ENCODE measurements at regions not wholly inside any gene's neighbourhood (a gene's known extent, or its start where the extent isn't known, plus 50 kb on each side); places are given as distances from the start of the nearest gene placed in this dataset.
"Not testable (repeated sequence)": the region's sequence is repeated elsewhere in the genome, so short reads cannot be mapped to it uniquely, and the experiment has no call there.

- no peak for DNase-seq
- peaks cover 19% of the 10 kb centered on the region for H3K4me1 Mint-ChIP-seq
Observed at GRCh38 chr1:112855152-112855828, 100.7 kb downstream of the SLC16A1 start.

GRCh38 chr1:112854368-112854984 lies 101.5 kb downstream of the SLC16A1 start:
- H4K20me1 ChIP-seq (ENCODE audit: insufficient read depth, low read length); H3K36me3 Mint-ChIP-seq; DNase-seq; H3K9me3 ChIP-seq (replicated peaks in 1 of 2; ENCODE audit: control insufficient read depth in 1 of 2, insufficient read depth in 1 of 2, low read length in 2 of 2); H3K79me2 ChIP-seq (ENCODE audit: insufficient read depth, low read length); H3K27ac Mint-ChIP-seq; H3K36me3 ChIP-seq (replicated peaks in 1 of 2; ENCODE audit: control insufficient read depth in 1 of 2, insufficient read depth in 2 of 2, low read length in 2 of 2); intact Hi-C loops (cut with micrococcal nuclease); H3K27ac ChIP-seq (ENCODE audit: low read depth in 1 of 2, low read length in 2 of 2): not testable (repeated sequence)
- Histone ChIP-seq H3K9ac (ENCODE audit: insufficient read depth, low read length, poor library complexity, severe bottlenecking) (peak overlapping the region; percentile 43), H3K4me3 (replicated peaks in 1 of 3; ENCODE audit: low read depth in 2 of 3, low read length in 3 of 3) (peak overlapping the region in 2 of 3 experiments; percentile 21 to 67), H3K4me2 (replicated peaks; ENCODE audit: extremely low read depth, low read length, poor library complexity, severe bottlenecking) (peak overlapping the region; percentile 76), H2AFZ (ENCODE audit: insufficient read depth, low read depth, low read length, poor library complexity, severe bottlenecking) (peak overlapping the region; percentile 75), H3K4me1 (ENCODE audit: control insufficient read depth in 1 of 2, insufficient read depth in 2 of 2, low read length in 2 of 2) (peaks cover 15 to 22% of the 10 kb centered on the region in 2 donors), H3K27me3 (ENCODE audit: control insufficient read depth in 2 of 2, insufficient read depth in 2 of 2, low read length in 2 of 2) (peaks cover 4 to 34% of the 10 kb centered on the region in 2 donors)
- 82% methylated on average over 22 of the region's 45 CpGs for WGBS (ENCODE audit: insufficient coverage)
- Mint-ChIP-seq H3K4me3 (peak overlapping the region; percentile 57 to 77), H3K9me3 (peaks cover 2 to 14% (median 5%) of the 10 kb centered on the region in 7 donors), H3K4me1 (peaks cover 27% of the 10 kb centered on the region), H3K27me3 (ENCODE audit: low read depth in 3 of 3) (peaks cover 47 to 49% (median 49%) of the 10 kb centered on the region in 3 donors)

More at GRCh38 chr1:112855152-112855828, 100.7 kb downstream of the SLC16A1 start:
- TF ChIP-seq CTCF (IDR thresholded peaks at IDR 0.05), result no peak
- Histone ChIP-seq H3K9me3 (replicated peaks in 1 of 2; ENCODE audit: control insufficient read depth in 1 of 2, insufficient read depth in 1 of 2, low read length in 2 of 2) (no peaks in the 10 kb centered on the region), H3K9ac (ENCODE audit: insufficient read depth, low read length, poor library complexity, severe bottlenecking) (peak overlapping the region; percentile 43), H3K4me1 (ENCODE audit: control insufficient read depth in 1 of 2, insufficient read depth in 2 of 2, low read length in 2 of 2) (peaks cover 7 to 14% of the 10 kb centered on the region in 2 donors), H2AFZ (ENCODE audit: insufficient read depth, low read depth, low read length, poor library complexity, severe bottlenecking) (peak overlapping the region; percentile 75), H3K27ac (ENCODE audit: low read depth in 1 of 2, low read length in 2 of 2) (no peak overlapping the region), H4K20me1 (ENCODE audit: insufficient read depth, low read length) (no peaks in the 10 kb centered on the region), H3K27me3 (ENCODE audit: control insufficient read depth in 2 of 2, insufficient read depth in 2 of 2, low read length in 2 of 2) (peaks cover 3 to 26% of the 10 kb centered on the region in 2 donors), H3K36me3 (replicated peaks in 1 of 2; ENCODE audit: control insufficient read depth in 1 of 2, insufficient read depth in 2 of 2, low read length in 2 of 2) (no peaks in the 10 kb centered on the region), H3K79me2 (ENCODE audit: insufficient read depth, low read length) (no peaks in the 10 kb centered on the region), H3K4me2 (replicated peaks; ENCODE audit: extremely low read depth, low read length, poor library complexity, severe bottlenecking) (peak overlapping the region; percentile 76), H3K4me3 (replicated peaks in 1 of 3; ENCODE audit: low read depth in 2 of 3, low read length in 3 of 3) (peak overlapping the region in 1 of 3 experiments; percentile 67)
- peaks cover 2 to 13% (median 5%) of the 10 kb centered on the region in 7 donors for H3K9me3 Mint-ChIP-seq
- intact Hi-C loops (cut with micrococcal nuclease), result no loop called here
- 83% methylated on average over 1 of the region's 6 CpGs for WGBS (ENCODE audit: insufficient coverage)
- H3K36me3 Mint-ChIP-seq, result no peaks in the 10 kb centered on the region
- H3K27ac Mint-ChIP-seq, result no peak overlapping the region
- H3K27me3 Mint-ChIP-seq (ENCODE audit: low read depth in 3 of 3), result peaks cover 39 to 41% (median 40%) of the 10 kb centered on the region in 3 donors
- H3K4me3 Mint-ChIP-seq, result peak overlapping the region; percentile 57 to 77

GRCh38 chr1:112853915-112854314 lies 102.1 kb downstream of the SLC16A1 start:
- H3K36me3 Mint-ChIP-seq; H3K4me3 ChIP-seq (replicated peaks in 1 of 3; ENCODE audit: low read depth in 2 of 3, low read length in 3 of 3); H3K9me3 ChIP-seq (replicated peaks in 1 of 2; ENCODE audit: control insufficient read depth in 1 of 2, insufficient read depth in 1 of 2, low read length in 2 of 2); H3K27ac Mint-ChIP-seq; H3K9ac ChIP-seq (ENCODE audit: insufficient read depth, low read length, poor library complexity, severe bottlenecking); H4K20me1 ChIP-seq (ENCODE audit: insufficient read depth, low read length); H3K27ac ChIP-seq (ENCODE audit: low read depth in 1 of 2, low read length in 2 of 2); DNase-seq; H3K79me2 ChIP-seq (ENCODE audit: insufficient read depth, low read length); H3K4me2 ChIP-seq (replicated peaks; ENCODE audit: extremely low read depth, low read length, poor library complexity, severe bottlenecking); H3K36me3 ChIP-seq (replicated peaks in 1 of 2; ENCODE audit: control insufficient read depth in 1 of 2, insufficient read depth in 2 of 2, low read length in 2 of 2); intact Hi-C loops (cut with micrococcal nuclease); H2AFZ ChIP-seq (ENCODE audit: insufficient read depth, low read depth, low read length, poor library complexity, severe bottlenecking): not testable (repeated sequence)
- Mint-ChIP-seq H3K9me3 (peaks cover 2 to 17% (median 5%) of the 10 kb centered on the region in 7 donors), H3K4me1 (peaks cover 30% of the 10 kb centered on the region), H3K27me3 (ENCODE audit: low read depth in 3 of 3) (peaks cover 51 to 55% (median 54%) of the 10 kb centered on the region in 3 donors), H3K4me3 (peak overlapping the region; percentile 57 to 65)
- Histone ChIP-seq H3K27me3 (ENCODE audit: control insufficient read depth in 2 of 2, insufficient read depth in 2 of 2, low read length in 2 of 2) (peaks cover 9 to 40% of the 10 kb centered on the region in 2 donors), H3K4me1 (ENCODE audit: control insufficient read depth in 1 of 2, insufficient read depth in 2 of 2, low read length in 2 of 2) (peaks cover 18 to 27% of the 10 kb centered on the region in 2 donors)
- 94% methylated on average over 2 of the region's 8 CpGs for WGBS (ENCODE audit: insufficient coverage)
